GM13976 (cell line): ENCODE measurements at regions not wholly inside any gene's neighbourhood (a gene's known extent, or its start where the extent isn't known, plus 50 kb on each side); places are given as distances from the start of the nearest gene placed in this dataset.

Experiments used
- DNase-seq: peaks from one replicate; pipeline ENCODE4 v3.0.0; 2012; ENCODE audit warnings: low spot score
- CTCF ChIP-seq: IDR thresholded peaks from 2 replicates; pipeline ENCODE4 v1.5.1; 2012; ENCODE audit warnings: borderline replicate concordance, mild to moderate bottlenecking; ENCODE audit not compliant: insufficient read depth; ENCODE audit errors: extremely low read depth, missing control alignments, control extremely low read depth
- in situ Hi-C: fragments of 300-500 bp; cut with MboI; formaldehyde crosslinking; loops from one replicate; pipeline ENCODE4 v1.12.0; 2022; ENCODE audit warnings: low sequenced_read_pairs, mixed read lengths, inconsistent platforms; ENCODE audit not compliant: unreplicated experiment

- in situ Hi-C loops = no loop called here
- no peak for DNase-seq
- no peak for TF ChIP-seq CTCF
Observed at GRCh38 chr4:83974111-83974780, 438.3 kb downstream of the GPAT3 start.

- TF ChIP-seq CTCF = no peak
- in situ Hi-C loops = no loop called here
- DNase-seq = no peak
Observed at GRCh38 chr4:83964996-83965541, 429.2 kb downstream of the GPAT3 start.

GRCh38 chr4:83962492-83962891, 426.6 kb downstream of the GPAT3 start:
- in situ Hi-C loops = no loop called here
- no peak for TF ChIP-seq CTCF
- no peak for DNase-seq

GRCh38 chr4:83961575-83961974, 425.7 kb downstream of the GPAT3 start:
- in situ Hi-C loops = no loop called here
- TF ChIP-seq CTCF = no peak
- DNase-seq = no peak

GRCh38 chr4:83959160-83959559, 423.3 kb downstream of the GPAT3 start:
- in situ Hi-C loops = no loop called here
- no peak for TF ChIP-seq CTCF
- no peak for DNase-seq

GRCh38 chr4:83947830-83948193, 411.9 kb downstream of the GPAT3 start:
- no peak for DNase-seq
- TF ChIP-seq CTCF = no peak
- in situ Hi-C loops = no loop called here
